HCT116 (cell line): ENCODE measurements at regions not wholly inside any gene's neighbourhood (a gene's known extent, or its start where the extent isn't known, plus 50 kb on each side); places are given as distances from the start of the nearest gene placed in this dataset.

Experiments used
- ATAC-seq: fragments of 200-7000 bp; cut with Tn5 transposase; 2 replicates; pipeline ENCODE4 v1.9.1; 2020; ENCODE audit warnings: mild to moderate bottlenecking, moderate library complexity
- BruUV-seq: library from RNA; stranded (reverse); fragments of 400-500 nt; replicated peaks from 2 replicates; lab custom pipeline; 2021; lab: Mats Ljungman, UMichigan
- CTCF ChIA-PET: fragments of 300-600 bp; sonication (Branson Sonifier 250); formaldehyde crosslinking; loops from one replicate; lab custom pipeline; 2021; ENCODE audit warnings: antibody characterized with exemption; lab: Charles Lee
- POLR2A ChIA-PET: fragments of 300-600, 350-600 bp; sonication (Branson Sonifier 250); formaldehyde crosslinking; loops from one replicate; lab custom pipeline; 2021; ENCODE audit warnings: antibody characterized with exemption; lab: Charles Lee
- RAD21 ChIA-PET, 2 experiments: fragments of 300-600 bp; sonication (Branson Sonifier 250); formaldehyde crosslinking; loops; one replicate each; lab custom pipeline; 2023; ENCODE audit warnings: low total read pairs in 2 of 2; ENCODE audit not compliant: uncharacterized antibody in 2 of 2, unreplicated experiment in 2 of 2, low non-redundant PET in 1 of 2; lab: Charles Lee
- DNase-seq: peaks from one replicate; pipeline ENCODE4 v3.0.0-alpha.2; 2010; ENCODE audit warnings: low read depth, low spot score
- H2AFZ ChIP-seq: fragments of 200-600 bp; shearing (Covaris generic), sonication (generic); 2 replicates; pipeline ENCODE4 v1.6.1; 2017; ENCODE audit warnings: low read depth, mixed run types, mixed read lengths, antibody characterized with exemption, low read length; ENCODE audit not compliant: poor library complexity, severe bottlenecking
- H3K27ac ChIP-seq: 2 replicates; pipeline ENCODE4 v1.5.1; 2012; ENCODE audit warnings: low read depth, low read length
- H3K27me3 ChIP-seq: fragments of 200-600 bp; sonication (generic); 2 replicates; pipeline ENCODE4 v1.6.1; 2016; ENCODE audit warnings: mixed run types, low read length, mixed read lengths; ENCODE audit not compliant: insufficient read depth
- H3K36me3 ChIP-seq, 2 experiments: fragments of 200-500 bp in 1 of 2; fragments of 200-600 bp in 1 of 2; sonication (Bioruptor generic) in 1 of 2; sonication (generic) in 1 of 2; 2 replicates each; pipeline versions ENCODE4 v1.5.1 to v1.6.1; 2014 to 2016; ENCODE audit warnings: low read length in 2 of 2, inconsistent platforms in 1 of 2, mixed read lengths in 1 of 2, mixed run types in 1 of 2; ENCODE audit not compliant: insufficient read depth in 2 of 2, control insufficient read depth in 1 of 2
- H3K4me1 ChIP-seq, 2 experiments: fragments of 200-600 bp in 1 of 2; sonication (generic) in 1 of 2; 2 replicates each; pipeline versions ENCODE4 v1.5.1 to v1.6.1; 2012 to 2017; ENCODE audit warnings: low read length in 2 of 2, inconsistent platforms in 1 of 2, mild to moderate bottlenecking in 1 of 2, mixed read lengths in 1 of 2, mixed run types in 1 of 2, moderate library complexity in 1 of 2; ENCODE audit not compliant: insufficient read depth in 2 of 2, control insufficient read depth in 1 of 2
- H3K4me2 ChIP-seq: fragments of 200-600 bp; sonication (generic); 2 replicates; pipeline ENCODE4 v1.6.1; 2017; ENCODE audit warnings: mixed run types, low read length, mixed read lengths
- H3K4me3 ChIP-seq, 2 experiments: fragments of 200-600 bp in 1 of 2; sonication (generic) in 1 of 2; replicated peaks in 1 of 2; 2 replicates each; pipeline ENCODE4 v1.5.1; 2011 to 2016; ENCODE audit warnings: low read length in 2 of 2, control low read depth in 1 of 2, low read depth in 1 of 2, mild to moderate bottlenecking in 1 of 2, mixed read lengths in 1 of 2, mixed run types in 1 of 2
- H3K79me2 ChIP-seq: fragments of 200-600 bp; sonication (generic); 2 replicates; pipeline ENCODE4 v1.6.1; 2017; ENCODE audit warnings: mild to moderate bottlenecking, mixed run types, low read length, moderate library complexity, mixed read lengths; ENCODE audit not compliant: insufficient read depth
- H3K9ac ChIP-seq: fragments of 200-600 bp; sonication (generic); 2 replicates; pipeline ENCODE4 v1.6.1; 2016; ENCODE audit warnings: low read length, mixed read lengths
- H3K9me2 ChIP-seq: fragments of 200-600 bp; sonication (generic), shearing (Covaris generic); 2 replicates; pipeline ENCODE4 v1.6.1; 2017; ENCODE audit warnings: mixed run types, mild to moderate bottlenecking, moderate library complexity; ENCODE audit not compliant: insufficient read depth
- H3K9me3 ChIP-seq, 2 experiments: fragments of 200-500 bp in 1 of 2; fragments of 200-600 bp in 1 of 2; sonication (Bioruptor generic) in 1 of 2; sonication (generic) in 1 of 2; 2 replicates each; pipeline ENCODE4 v1.6.1; 2014 to 2017; ENCODE audit warnings: low read length in 2 of 2, mixed read lengths in 2 of 2, inconsistent platforms in 1 of 2, low read depth in 1 of 2, mild to moderate bottlenecking in 1 of 2, mixed run types in 1 of 2, moderate library complexity in 1 of 2; ENCODE audit not compliant: control insufficient read depth in 1 of 2, insufficient read depth in 1 of 2
- H4K20me1 ChIP-seq: fragments of 200-600 bp; sonication (generic), shearing (Covaris generic); 2 replicates; pipeline ENCODE4 v1.6.1; 2017; ENCODE audit warnings: mixed run types, mild to moderate bottlenecking, moderate library complexity; ENCODE audit not compliant: insufficient read depth
- ATF3 ChIP-seq: IDR thresholded peaks from 2 replicates; pipeline ENCODE4 v1.6.1; 2012
- CBX3 ChIP-seq: IDR thresholded peaks from 2 replicates; pipeline ENCODE4 v1.6.1; 2012; ENCODE audit warnings: low read depth
- CEBPB ChIP-seq: IDR thresholded peaks from 2 replicates; pipeline ENCODE4 v1.6.1; 2012; ENCODE audit warnings: low read depth
- EGR1 ChIP-seq: IDR thresholded peaks from 2 replicates; pipeline ENCODE4 v1.6.1; 2012; ENCODE audit warnings: low read depth
- ELF1 ChIP-seq: IDR thresholded peaks from 2 replicates; pipeline ENCODE4 v1.6.1; 2012; ENCODE audit warnings: low read depth, borderline replicate concordance
- FOSL1 ChIP-seq: IDR thresholded peaks from 2 replicates; pipeline ENCODE4 v1.6.1; 2012; ENCODE audit warnings: low read depth
- MAX ChIP-seq: IDR thresholded peaks from 2 replicates; pipeline ENCODE4 v1.6.1; 2012
- POLR2A ChIP-seq: IDR thresholded peaks from 2 replicates; pipeline ENCODE4 v1.7.0; 2011; ENCODE audit warnings: borderline replicate concordance; ENCODE audit not compliant: insufficient read depth, insufficient read length; ENCODE audit errors: extremely low read depth
- POLR2AphosphoS5 ChIP-seq: IDR thresholded peaks from 2 replicates; pipeline ENCODE4 v1.6.1; 2011; ENCODE audit warnings: mild to moderate bottlenecking, low read depth, low read length, moderate library complexity
- SIN3A ChIP-seq: IDR thresholded peaks from 2 replicates; pipeline ENCODE4 v1.6.1; 2012; ENCODE audit warnings: low read depth
- SP1 ChIP-seq: IDR thresholded peaks from 2 replicates; pipeline ENCODE4 v1.6.1; 2012; ENCODE audit warnings: low read depth
- SRF ChIP-seq: IDR thresholded peaks from 2 replicates; pipeline ENCODE4 v1.6.1; 2012; ENCODE audit warnings: low read depth
- ZFX ChIP-seq: fragments of 450-650 bp; IDR thresholded peaks from 2 replicates; pipeline ENCODE4 v1.6.1; 2017
- ZNF274 ChIP-seq: fragments of 200-500 bp; sonication (Bioruptor generic); IDR thresholded peaks from 2 replicates; pipeline ENCODE4 v1.6.1; 2014; ENCODE audit warnings: mild to moderate bottlenecking, low read depth, low read length, inconsistent platforms
- intact Hi-C: fragments of 100-400 bp; cut with micrococcal nuclease; formaldehyde crosslinking; loops from 2 replicates; pipeline ENCODE4 v1.10.0; 2022
- TF ChIP-seq, protein P1 (sequence below): IDR thresholded peaks from 2 replicates; pipeline ENCODE4 v1.6.1; 2012; ENCODE audit warnings: low read depth
- TF ChIP-seq, protein P2 (sequence below): IDR thresholded peaks from 2 replicates; pipeline ENCODE4 v1.6.1; 2011; ENCODE audit warnings: mild to moderate bottlenecking, low read length, moderate library complexity; ENCODE audit not compliant: insufficient replicate concordance; ENCODE audit errors: extremely low read depth
- TF ChIP-seq, protein P3 (sequence below), 3 experiments: fragments of 200-600 bp in 1 of 3; sonication (generic) in 1 of 3; IDR thresholded peaks in 2 of 3; conservative IDR thresholded peaks in 1 of 3; 2 replicates each; pipeline ENCODE4 v1.5.1; 2012 to 2017; ENCODE audit warnings: low read depth in 2 of 3, low read length in 2 of 3, antibody characterized with exemption in 1 of 3, borderline replicate concordance in 1 of 3, control low read depth in 1 of 3, mild to moderate bottlenecking in 1 of 3, mixed read lengths in 1 of 3, mixed run types in 1 of 3, moderate library complexity in 1 of 3; ENCODE audit not compliant: insufficient read depth in 1 of 3

- CTCF ChIA-PET = no interaction called here
- DNase-seq (no peak), ATAC-seq (no peak)
- RAD21 ChIA-PET = no interaction called here
- Histone ChIP-seq H3K4me2 (no peak overlapping the region), H2AFZ (no peak overlapping the region), H3K27me3 (peaks cover 12% of the 10 kb centered on the region; the same call in 1 of the 2 replicates), H3K27ac (no peak overlapping the region), H3K79me2 (no peaks in the 10 kb centered on the region), H3K36me3 (no peaks in the 10 kb centered on the region), H3K9me2 (no peaks in the 10 kb centered on the region), H3K9ac (no peak overlapping the region), H4K20me1 (no peaks in the 10 kb centered on the region), H3K4me1 (no peaks in the 10 kb centered on the region), H3K9me3 (no peaks in the 10 kb centered on the region), H3K4me3 (no peak overlapping the region)
- BruUV-seq = no TSS peak
- TF ChIP-seq SRF (no peak), POLR2AphosphoS5 (no peak), EGR1 (no peak), FOSL1 (no peak), POLR2A (no peak), ATF3 (no peak), ELF1 (no peak), MAX (no peak), SIN3A (no peak), CBX3 (no peak), ZFX (no peak), CEBPB (no peak), ZNF274 (no peak), SP1 (no peak)
- TF ChIP-seq, protein P1, sequence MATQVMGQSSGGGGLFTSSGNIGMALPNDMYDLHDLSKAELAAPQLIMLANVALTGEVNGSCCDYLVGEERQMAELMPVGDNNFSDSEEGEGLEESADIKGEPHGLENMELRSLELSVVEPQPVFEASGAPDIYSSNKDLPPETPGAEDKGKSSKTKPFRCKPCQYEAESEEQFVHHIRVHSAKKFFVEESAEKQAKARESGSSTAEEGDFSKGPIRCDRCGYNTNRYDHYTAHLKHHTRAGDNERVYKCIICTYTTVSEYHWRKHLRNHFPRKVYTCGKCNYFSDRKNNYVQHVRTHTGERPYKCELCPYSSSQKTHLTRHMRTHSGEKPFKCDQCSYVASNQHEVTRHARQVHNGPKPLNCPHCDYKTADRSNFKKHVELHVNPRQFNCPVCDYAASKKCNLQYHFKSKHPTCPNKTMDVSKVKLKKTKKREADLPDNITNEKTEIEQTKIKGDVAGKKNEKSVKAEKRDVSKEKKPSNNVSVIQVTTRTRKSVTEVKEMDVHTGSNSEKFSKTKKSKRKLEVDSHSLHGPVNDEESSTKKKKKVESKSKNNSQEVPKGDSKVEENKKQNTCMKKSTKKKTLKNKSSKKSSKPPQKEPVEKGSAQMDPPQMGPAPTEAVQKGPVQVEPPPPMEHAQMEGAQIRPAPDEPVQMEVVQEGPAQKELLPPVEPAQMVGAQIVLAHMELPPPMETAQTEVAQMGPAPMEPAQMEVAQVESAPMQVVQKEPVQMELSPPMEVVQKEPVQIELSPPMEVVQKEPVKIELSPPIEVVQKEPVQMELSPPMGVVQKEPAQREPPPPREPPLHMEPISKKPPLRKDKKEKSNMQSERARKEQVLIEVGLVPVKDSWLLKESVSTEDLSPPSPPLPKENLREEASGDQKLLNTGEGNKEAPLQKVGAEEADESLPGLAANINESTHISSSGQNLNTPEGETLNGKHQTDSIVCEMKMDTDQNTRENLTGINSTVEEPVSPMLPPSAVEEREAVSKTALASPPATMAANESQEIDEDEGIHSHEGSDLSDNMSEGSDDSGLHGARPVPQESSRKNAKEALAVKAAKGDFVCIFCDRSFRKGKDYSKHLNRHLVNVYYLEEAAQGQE = no peak
- TF ChIP-seq, protein P2, sequence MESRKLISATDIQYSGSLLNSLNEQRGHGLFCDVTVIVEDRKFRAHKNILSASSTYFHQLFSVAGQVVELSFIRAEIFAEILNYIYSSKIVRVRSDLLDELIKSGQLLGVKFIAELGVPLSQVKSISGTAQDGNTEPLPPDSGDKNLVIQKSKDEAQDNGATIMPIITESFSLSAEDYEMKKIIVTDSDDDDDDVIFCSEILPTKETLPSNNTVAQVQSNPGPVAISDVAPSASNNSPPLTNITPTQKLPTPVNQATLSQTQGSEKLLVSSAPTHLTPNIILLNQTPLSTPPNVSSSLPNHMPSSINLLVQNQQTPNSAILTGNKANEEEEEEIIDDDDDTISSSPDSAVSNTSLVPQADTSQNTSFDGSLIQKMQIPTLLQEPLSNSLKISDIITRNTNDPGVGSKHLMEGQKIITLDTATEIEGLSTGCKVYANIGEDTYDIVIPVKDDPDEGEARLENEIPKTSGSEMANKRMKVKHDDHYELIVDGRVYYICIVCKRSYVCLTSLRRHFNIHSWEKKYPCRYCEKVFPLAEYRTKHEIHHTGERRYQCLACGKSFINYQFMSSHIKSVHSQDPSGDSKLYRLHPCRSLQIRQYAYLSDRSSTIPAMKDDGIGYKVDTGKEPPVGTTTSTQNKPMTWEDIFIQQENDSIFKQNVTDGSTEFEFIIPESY = no peak
- TF ChIP-seq, protein P3, sequence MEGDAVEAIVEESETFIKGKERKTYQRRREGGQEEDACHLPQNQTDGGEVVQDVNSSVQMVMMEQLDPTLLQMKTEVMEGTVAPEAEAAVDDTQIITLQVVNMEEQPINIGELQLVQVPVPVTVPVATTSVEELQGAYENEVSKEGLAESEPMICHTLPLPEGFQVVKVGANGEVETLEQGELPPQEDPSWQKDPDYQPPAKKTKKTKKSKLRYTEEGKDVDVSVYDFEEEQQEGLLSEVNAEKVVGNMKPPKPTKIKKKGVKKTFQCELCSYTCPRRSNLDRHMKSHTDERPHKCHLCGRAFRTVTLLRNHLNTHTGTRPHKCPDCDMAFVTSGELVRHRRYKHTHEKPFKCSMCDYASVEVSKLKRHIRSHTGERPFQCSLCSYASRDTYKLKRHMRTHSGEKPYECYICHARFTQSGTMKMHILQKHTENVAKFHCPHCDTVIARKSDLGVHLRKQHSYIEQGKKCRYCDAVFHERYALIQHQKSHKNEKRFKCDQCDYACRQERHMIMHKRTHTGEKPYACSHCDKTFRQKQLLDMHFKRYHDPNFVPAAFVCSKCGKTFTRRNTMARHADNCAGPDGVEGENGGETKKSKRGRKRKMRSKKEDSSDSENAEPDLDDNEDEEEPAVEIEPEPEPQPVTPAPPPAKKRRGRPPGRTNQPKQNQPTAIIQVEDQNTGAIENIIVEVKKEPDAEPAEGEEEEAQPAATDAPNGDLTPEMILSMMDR (IDR thresholded peaks at IDR 0.05 in 2 of 3, conservative IDR thresholded peaks at IDR 0.05 in 1 of 3; ENCODE audit: borderline replicate concordance in 1 of 3, insufficient read depth in 1 of 3, low read depth in 2 of 3, low read length in 2 of 3) = no peak
- POLR2A ChIA-PET = no interaction called here
- intact Hi-C loops = no loop called here
Observed at GRCh38 chr1:69292833-69293232, 274.9 kb upstream of the LRRC7 start.
